Heart left ventricle (tissue), 16 donors: ENCODE measurements at regions not wholly inside any gene's neighbourhood (a gene's known extent, or its start where the extent isn't known, plus 50 kb on each side); places are given as distances from the start of the nearest gene placed in this dataset.

Source experiments
- ATAC-seq, 4 donors: fragments of 200-7000 bp; cut with Tn5 transposase; one replicate each; pipeline ENCODE4 v1.9.1; 2020 to 2022; ENCODE audit warnings: moderate library complexity in 4 of 4, mild to moderate bottlenecking in 3 of 4, moderate number of reproducible peaks in 1 of 4
- DNase-seq, 5 donors: peaks; one replicate each; pipeline ENCODE4 v3.0.0-alpha.2; 2020
- H3K27ac ChIP-seq, 12 donors: fragments of 200-600 bp; sonication (generic) in 4 of 12; one replicate each; pipeline versions ENCODE4 v1.5.0 to v1.8.0; 2016 to 2022; ENCODE audit warnings: mild to moderate bottlenecking in 2 of 12
- H3K27me3 ChIP-seq, 9 donors: fragments of 200-600 bp; sonication (generic) in 2 of 9; one replicate each; pipeline versions ENCODE4 v1.5.1 to v1.8.0; 2016 to 2022; ENCODE audit warnings: mild to moderate bottlenecking in 3 of 9
- H3K36me3 ChIP-seq, 9 donors: fragments of 200-600 bp; sonication (generic) in 2 of 9; one replicate each; pipeline versions ENCODE4 v1.5.0 to v1.8.0; 2018 to 2022; ENCODE audit warnings: mild to moderate bottlenecking in 2 of 9
- H3K4me1 ChIP-seq, 12 donors: fragments of 200-600 bp; sonication (generic) in 4 of 12; one replicate each; pipeline versions ENCODE4 v1.5.0 to v1.8.0; 2016 to 2022; ENCODE audit warnings: mild to moderate bottlenecking in 3 of 12
- H3K4me3 ChIP-seq, 12 donors: fragments of 200-600 bp; sonication (generic) in 4 of 12; one replicate each; pipeline versions ENCODE4 v1.5.0 to v1.8.0; 2017 to 2022; ENCODE audit warnings: mild to moderate bottlenecking in 9 of 12, moderate library complexity in 4 of 12
- H3K9me3 ChIP-seq, 12 donors: fragments of 200-600 bp; sonication (generic) in 4 of 12; one replicate each; pipeline versions ENCODE4 v1.5.0 to v1.8.0; 2016 to 2022; ENCODE audit warnings: mild to moderate bottlenecking in 1 of 12
- POLR2A ChIP-seq, 2 donors: fragments of 450-650 bp; IDR thresholded peaks; one replicate each; pipeline ENCODE4 v1.6.1; 2017; ENCODE audit warnings: antibody characterized with exemption in 2 of 2, mild to moderate bottlenecking in 2 of 2, moderate library complexity in 2 of 2
- WGBS, 4 donors: extraction: QIAGEN DNeasy Blood & Tissue Kit in 2 of 4; methylation state at CpG; one replicate each; pipeline versions ENCODE4 v1.1.5 to v1.1.7; 2013 to 2018; 5-methylcytosine and 5-hydroxymethylcytosine counted together
- intact Hi-C, 10 donors: fragments of 100-400 bp; cut with DNase I; formaldehyde crosslinking; loops; one replicate each; pipeline versions ENCODE4 v1.11.1 to v1.14.2; 2022
- TF ChIP-seq, protein P1 (sequence below), 12 donors: fragments of 200-600 bp; sonication (generic) in 4 of 12; IDR thresholded peaks; one replicate each; pipeline versions ENCODE4 v1.5.0 to v1.8.0; 2018 to 2022; ENCODE audit warnings: antibody characterized with exemption in 12 of 12, mild to moderate bottlenecking in 5 of 12
- donor health status: ischemic (EF 13 %, LVEDD 7.1; RV severe dilation, severe dysfunction).
- donor health status: healthy with polysubstance abuse.
- donor health status: DM: no; HTN: yes; CAD: no.
- donor health status: DM: no; HTN: no; CAD: no.
- donor health status: ischemic (EF 25% LVEDD 6.9; RV normal size, moderate dysfunction).
- donor health status: ischemic (EF 25% LVEDD 5.7; RV mildly dilated, moderate dysfunction).
- donor health status: healthy.
- donor health status: DM: yes; HTN: yes; CAD: no.
- donor health status: ischemic (EF 35%, LVEDD 5.7; RV mildly dilated, moderate dysfunction).
- donor health status: nonischemic (EF 11% LVEDD 7.7; RV severe dilation, severe dysfunction).
- donor health status: DM: yes; HTN: yes; CAD: no.
- donor health status: PGD.
- donor health status: ischemic (EF 29% LVEDD 5.4; RV normal size, mild dysfunction).
- donor health status: nonischemic (EF 23%, LVEDD 6.1; RV moderate dilation, normal function).

DNA sequence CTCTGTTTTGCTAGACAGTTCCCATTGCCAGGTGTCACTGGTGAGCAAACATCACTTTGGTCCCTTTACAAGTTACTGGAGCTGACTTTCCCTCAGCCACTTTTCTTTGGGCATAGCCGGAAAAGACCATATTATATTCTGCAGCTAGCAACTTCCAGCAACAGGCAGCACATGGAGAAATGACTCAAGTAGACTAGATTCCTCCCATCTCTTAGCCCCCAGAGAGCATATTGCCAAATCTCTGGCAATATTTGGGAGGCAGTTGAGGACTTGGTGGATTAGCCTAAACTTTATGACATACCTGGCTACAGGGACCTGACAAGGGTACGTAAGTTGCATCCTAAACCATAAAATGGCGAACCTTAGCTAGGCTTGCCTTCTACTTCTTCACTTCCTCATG, 204.7 kb upstream of the MPDZ start:
- DNase-seq (no peak), ATAC-seq (peak in 1 of 4 donors; percentile 35)
- Histone ChIP-seq H3K4me1 (peaks cover 0 to 27% (median 10%) of the 10 kb centered on the region in 12 donors), H3K4me3 (no peak overlapping the region), H3K36me3 (no peaks in the 10 kb centered on the region), H3K27me3 (no peaks in the 10 kb centered on the region), H3K9me3 (no peaks in the 10 kb centered on the region), H3K27ac (peak overlapping the region in 10 of 12 donors; percentile 17 to 86 (median 74))
- TF ChIP-seq, protein P1, sequence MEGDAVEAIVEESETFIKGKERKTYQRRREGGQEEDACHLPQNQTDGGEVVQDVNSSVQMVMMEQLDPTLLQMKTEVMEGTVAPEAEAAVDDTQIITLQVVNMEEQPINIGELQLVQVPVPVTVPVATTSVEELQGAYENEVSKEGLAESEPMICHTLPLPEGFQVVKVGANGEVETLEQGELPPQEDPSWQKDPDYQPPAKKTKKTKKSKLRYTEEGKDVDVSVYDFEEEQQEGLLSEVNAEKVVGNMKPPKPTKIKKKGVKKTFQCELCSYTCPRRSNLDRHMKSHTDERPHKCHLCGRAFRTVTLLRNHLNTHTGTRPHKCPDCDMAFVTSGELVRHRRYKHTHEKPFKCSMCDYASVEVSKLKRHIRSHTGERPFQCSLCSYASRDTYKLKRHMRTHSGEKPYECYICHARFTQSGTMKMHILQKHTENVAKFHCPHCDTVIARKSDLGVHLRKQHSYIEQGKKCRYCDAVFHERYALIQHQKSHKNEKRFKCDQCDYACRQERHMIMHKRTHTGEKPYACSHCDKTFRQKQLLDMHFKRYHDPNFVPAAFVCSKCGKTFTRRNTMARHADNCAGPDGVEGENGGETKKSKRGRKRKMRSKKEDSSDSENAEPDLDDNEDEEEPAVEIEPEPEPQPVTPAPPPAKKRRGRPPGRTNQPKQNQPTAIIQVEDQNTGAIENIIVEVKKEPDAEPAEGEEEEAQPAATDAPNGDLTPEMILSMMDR (IDR thresholded peaks at IDR 0.05), result no peak
- no peak for TF ChIP-seq POLR2A (IDR thresholded peaks at IDR 0.05)
- intact Hi-C loops, result loop anchor here in 2 of 10 donors (10.0 kb wide), 2 partner anchors 61 to 71 kb away; no protein-coding TSS in a partner anchor
- WGBS, 4 donors, result 89 to 98% (median 96%) methylated on average over 3 of the region's 3 CpGs

GRCh38 chr9:13481274-13481673, 201.8 kb upstream of the MPDZ start:
- Histone ChIP-seq H3K36me3 (no peaks in the 10 kb centered on the region), H3K27me3 (no peaks in the 10 kb centered on the region), H3K4me3 (no peak overlapping the region), H3K27ac (no peak overlapping the region), H3K4me1 (peaks cover 0 to 31% (median 9%) of the 10 kb centered on the region in 12 donors), H3K9me3 (peaks cover 0 to under 1% (median 0%) of the 10 kb centered on the region in 12 donors)
- no peak for TF ChIP-seq POLR2A (IDR thresholded peaks at IDR 0.05)
- TF ChIP-seq, protein P1 (IDR thresholded peaks at IDR 0.05), result no peak
- intact Hi-C loops, result loop anchor here in 2 of 10 donors (10.0 kb wide), 2 partner anchors 64 to 74 kb away; no protein-coding TSS in a partner anchor
- ATAC-seq (no peak), DNase-seq (no peak)

DNA sequence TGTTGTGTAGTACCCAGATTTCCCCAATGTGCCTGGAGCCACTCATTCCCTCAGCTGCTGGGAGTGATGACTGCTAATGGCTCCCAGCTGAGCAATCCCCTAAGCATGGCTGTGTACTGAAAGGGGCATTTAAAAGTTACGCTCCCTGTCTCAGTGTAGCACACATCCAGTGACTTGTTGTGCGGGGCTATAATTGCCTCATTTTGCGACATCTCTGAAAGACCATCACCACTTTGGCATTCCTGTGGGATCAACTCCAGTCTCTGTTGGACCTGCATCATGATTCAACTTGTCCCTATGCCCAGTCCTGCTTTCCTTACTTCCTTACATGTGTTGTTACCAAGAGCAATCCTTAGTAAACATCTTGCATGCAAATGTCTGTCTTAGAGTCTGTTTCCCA, 201.2 kb upstream of the MPDZ start:
- DNase-seq (no peak), ATAC-seq (no peak)
- peaks cover 0 to 6% (median 1%) of the 10 kb centered on the region in 12 donors for H3K9me3 ChIP-seq
- intact Hi-C loops, result loop anchor here in 2 of 10 donors (10.0 kb wide), 2 partner anchors 64 to 74 kb away; no protein-coding TSS in a partner anchor
- no peaks in the 10 kb centered on the region for H3K27me3 ChIP-seq
- TF ChIP-seq, protein P1 (IDR thresholded peaks at IDR 0.05), result no peak
- TF ChIP-seq POLR2A (IDR thresholded peaks at IDR 0.05), result no peak
- no peak overlapping the region for H3K27ac ChIP-seq
- H3K4me3 ChIP-seq, result no peak overlapping the region
- H3K36me3 ChIP-seq, result no peaks in the 10 kb centered on the region
- peaks cover 0 to 31% (median 9%) of the 10 kb centered on the region in 12 donors for H3K4me1 ChIP-seq
- WGBS, 4 donors, result 89 to 100% (median 99%) methylated on average over 3 of the region's 3 CpGs

DNA sequence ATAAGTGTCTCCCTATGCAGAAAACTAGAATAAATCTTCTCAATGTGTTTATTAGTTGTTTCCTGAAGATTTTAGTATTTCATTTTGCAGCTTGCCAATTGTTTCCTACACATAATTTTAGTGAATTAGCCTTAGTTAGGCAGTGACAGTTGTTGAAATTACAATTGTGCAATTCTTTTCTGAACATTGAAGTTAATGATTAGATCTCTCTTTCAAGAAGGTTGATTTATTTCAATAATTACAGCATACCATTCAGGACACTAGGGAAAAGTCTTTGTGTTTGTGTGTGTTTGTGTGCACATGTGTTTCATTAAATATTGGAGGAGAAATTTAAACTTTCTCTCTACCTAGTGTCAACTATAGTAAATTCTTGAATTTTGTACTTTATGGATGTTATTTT, 199.6 kb upstream of the MPDZ start:
- TF ChIP-seq POLR2A (IDR thresholded peaks at IDR 0.05), result no peak
- TF ChIP-seq, protein P1 (IDR thresholded peaks at IDR 0.05), result no peak
- DNase-seq, result no peak
- peaks cover 0 to 15% (median 2%) of the 10 kb centered on the region in 12 donors for H3K4me1 ChIP-seq

More for the DNA sequence above, 199.6 kb upstream of the MPDZ start:
- H3K9me3 ChIP-seq, result peaks cover 0 to 20% (median 12%) of the 10 kb centered on the region in 12 donors
- no peak overlapping the region for H3K27ac ChIP-seq
- no peaks in the 10 kb centered on the region for H3K36me3 ChIP-seq
- intact Hi-C loops, result no loop called here
- no peak overlapping the region for H3K4me3 ChIP-seq
- no peak for ATAC-seq
- no peaks in the 10 kb centered on the region for H3K27me3 ChIP-seq
